Stimulated activated CD4-positive, alpha-beta T cell treated with anti-CD3 and anti-CD28 coated beads, Interleukin-15, amount 100 ng/mL, for 48 hours (primary cell): ENCODE measurements at regions not wholly inside any gene's neighbourhood (a gene's known extent, or its start where the extent isn't known, plus 50 kb on each side); places are given as distances from the start of the nearest gene placed in this dataset.
"Not testable (repeated sequence)": the region's sequence is repeated elsewhere in the genome, so short reads cannot be mapped to it uniquely, and the experiment has no call there.

Source experiments
- DNase-seq, 2 donors: peaks; one replicate each; pipeline ENCODE4 v3.0.0-alpha.2; 2020; ENCODE audit warnings: low read depth in 2 of 2

DNA sequence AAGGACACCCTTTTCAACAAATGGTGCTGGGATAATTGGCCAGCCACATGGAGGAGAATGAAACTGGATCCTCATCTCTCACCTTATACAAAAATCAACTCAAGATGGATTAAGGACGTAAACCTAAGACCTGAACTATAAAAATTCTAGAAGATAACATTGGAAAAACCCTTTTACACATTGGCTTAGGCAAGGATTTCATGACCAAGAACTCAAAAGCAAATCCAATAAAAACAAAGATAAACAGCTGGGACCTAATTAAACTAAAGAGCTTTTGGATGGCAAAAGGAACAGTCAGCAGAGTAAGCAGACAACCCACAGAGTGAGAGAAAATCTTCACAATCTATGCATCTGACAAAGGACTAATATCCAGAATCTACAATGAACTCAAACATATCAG is 96.9 kb upstream of the BNIP2 start:
- DNase-seq: not testable (repeated sequence)

GRCh38 chr15:59783774-59784520 is 94.8 kb upstream of the BNIP2 start:
- not testable (repeated sequence) for DNase-seq

- no peak for DNase-seq
These were observed 90.0 kb upstream of the BNIP2 start for GRCh38 chr15:59779110-59779509.

GRCh38 chr15:59764775-59765174 is 75.7 kb upstream of the BNIP2 start:
- DNase-seq: no peak

DNA sequence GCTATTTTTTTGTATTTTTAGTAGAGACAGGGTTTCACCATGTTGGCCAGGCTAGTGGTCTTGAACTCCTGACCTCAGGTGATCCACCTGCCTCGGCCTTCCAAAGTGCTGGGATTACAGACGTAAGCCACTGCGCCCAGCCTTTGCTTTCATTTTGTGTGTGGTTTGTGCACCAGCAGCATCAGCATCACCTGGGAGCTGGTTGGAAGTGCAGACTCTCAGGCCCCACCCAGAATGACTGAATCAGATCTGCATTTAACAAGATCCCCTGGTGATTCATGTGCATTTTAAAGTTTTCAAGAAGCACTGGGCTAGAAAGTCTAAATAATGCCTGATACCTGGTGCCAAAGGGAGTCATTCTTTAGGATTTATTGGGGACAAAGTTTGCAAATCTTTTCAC is 73.4 kb upstream of the BNIP2 start:
- no peak for DNase-seq

DNA sequence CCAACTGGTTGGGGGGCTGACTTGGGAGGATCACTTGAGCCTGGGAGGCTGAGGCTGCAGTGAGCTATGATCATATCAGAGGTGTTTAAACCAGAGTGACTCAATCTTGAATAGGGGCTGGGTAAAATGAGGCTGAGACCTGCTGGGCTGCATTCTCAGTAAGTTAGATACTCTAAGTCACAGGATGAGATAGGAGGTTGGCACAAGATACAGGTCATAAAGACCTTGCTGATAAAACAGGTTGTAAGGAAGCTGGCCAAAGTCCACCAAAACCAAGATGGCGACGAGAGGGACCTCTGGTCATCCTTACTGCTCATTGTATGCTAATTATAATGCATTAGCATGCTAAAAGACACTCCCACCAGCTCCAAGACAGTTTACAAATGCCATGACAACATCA is 71.1 kb upstream of the BNIP2 start:
- not testable (repeated sequence) for DNase-seq

- no peak for DNase-seq
These were observed 62.7 kb upstream of the BNIP2 start for GRCh38 chr15:59751552-59752413.

DNA sequence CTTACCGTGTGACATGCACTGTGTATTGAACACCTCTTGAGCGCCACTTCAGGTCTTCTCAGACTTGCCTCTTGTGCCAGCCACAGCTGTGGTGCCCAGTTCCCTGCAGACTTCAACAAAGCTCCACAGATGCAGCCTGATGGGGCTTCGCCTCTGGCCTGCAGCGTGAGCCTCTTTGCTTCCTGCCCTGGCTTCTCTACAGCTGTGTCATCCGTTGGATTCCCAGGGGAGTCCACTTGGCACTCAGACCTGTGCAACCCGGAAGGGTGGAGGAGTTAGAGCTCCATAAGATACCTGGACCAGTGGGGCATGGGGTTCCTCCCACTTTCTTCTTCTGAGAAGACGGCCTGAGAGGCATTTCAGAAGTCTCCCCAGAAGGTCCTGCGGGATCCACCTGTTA is 57.7 kb upstream of the BNIP2 start:
- DNase-seq: no peak

DNA sequence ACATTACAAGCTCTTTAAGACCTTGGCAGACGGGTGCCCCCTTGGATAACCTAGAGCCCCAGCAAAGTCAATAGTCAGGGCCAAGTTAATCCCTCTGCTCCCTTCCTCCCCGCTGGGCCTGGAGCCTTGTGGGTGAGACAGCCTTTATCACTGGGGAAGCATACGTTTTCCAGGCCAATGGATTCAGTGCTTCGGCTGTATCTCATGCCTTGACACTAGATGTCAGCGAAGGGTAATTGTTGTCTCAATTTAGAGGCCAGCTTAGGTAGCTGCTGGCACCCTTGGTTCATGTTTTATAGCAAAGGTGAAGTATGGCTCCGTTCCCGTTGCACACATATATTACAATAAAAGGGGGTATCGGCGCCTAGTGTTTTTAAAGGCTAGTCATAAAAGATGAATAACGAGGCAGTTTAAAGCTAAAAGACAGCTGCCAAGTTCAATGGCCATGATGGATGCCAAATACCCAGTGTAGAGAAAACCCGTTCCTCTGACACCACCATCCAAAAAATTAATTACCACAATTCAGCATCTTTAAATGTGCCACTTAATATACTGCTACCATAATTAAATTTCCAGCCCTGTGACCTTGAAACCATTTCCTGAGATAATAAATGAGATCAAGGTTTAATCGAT is 52.3 kb upstream of the BNIP2 start:
- no peak for DNase-seq

GRCh38 chr15:59739557-59740186 is 50.6 kb upstream of the BNIP2 start:
- DNase-seq: no peak
